ENCODE measurements at regions not wholly inside any gene's neighbourhood (a gene's known extent, or its start where the extent isn't known, plus 50 kb on each side); places are given as distances from the start of the nearest gene placed in this dataset.

DNA sequence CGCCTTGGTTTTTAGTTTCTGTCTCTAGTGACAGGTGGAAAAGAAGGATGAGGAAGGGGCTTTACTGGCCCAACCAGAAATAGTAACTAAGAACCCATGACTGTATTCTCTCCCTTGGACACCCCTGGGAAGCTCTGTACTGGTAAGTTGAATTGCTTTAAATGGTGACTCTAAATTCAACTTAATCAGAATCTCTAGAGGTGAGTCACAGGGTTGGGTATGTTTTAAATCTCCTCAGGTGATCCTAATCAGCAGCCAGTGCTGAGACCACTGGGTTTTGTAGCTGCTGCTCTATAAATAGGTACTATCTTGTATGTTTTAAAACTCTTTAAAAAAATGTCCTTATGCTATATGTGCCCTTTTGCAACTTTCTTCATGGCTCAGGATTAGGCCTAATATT is 314.0 kb upstream of the ECI2 start:
- H3K27ac ChIP-seq, result no peak overlapping the region
- TF ChIP-seq, protein P1, sequence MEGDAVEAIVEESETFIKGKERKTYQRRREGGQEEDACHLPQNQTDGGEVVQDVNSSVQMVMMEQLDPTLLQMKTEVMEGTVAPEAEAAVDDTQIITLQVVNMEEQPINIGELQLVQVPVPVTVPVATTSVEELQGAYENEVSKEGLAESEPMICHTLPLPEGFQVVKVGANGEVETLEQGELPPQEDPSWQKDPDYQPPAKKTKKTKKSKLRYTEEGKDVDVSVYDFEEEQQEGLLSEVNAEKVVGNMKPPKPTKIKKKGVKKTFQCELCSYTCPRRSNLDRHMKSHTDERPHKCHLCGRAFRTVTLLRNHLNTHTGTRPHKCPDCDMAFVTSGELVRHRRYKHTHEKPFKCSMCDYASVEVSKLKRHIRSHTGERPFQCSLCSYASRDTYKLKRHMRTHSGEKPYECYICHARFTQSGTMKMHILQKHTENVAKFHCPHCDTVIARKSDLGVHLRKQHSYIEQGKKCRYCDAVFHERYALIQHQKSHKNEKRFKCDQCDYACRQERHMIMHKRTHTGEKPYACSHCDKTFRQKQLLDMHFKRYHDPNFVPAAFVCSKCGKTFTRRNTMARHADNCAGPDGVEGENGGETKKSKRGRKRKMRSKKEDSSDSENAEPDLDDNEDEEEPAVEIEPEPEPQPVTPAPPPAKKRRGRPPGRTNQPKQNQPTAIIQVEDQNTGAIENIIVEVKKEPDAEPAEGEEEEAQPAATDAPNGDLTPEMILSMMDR (conservative IDR thresholded peaks at IDR 0.05), result no peak
- no peak for TF ChIP-seq ZFX (IDR thresholded peaks at IDR 0.05)

DNA sequence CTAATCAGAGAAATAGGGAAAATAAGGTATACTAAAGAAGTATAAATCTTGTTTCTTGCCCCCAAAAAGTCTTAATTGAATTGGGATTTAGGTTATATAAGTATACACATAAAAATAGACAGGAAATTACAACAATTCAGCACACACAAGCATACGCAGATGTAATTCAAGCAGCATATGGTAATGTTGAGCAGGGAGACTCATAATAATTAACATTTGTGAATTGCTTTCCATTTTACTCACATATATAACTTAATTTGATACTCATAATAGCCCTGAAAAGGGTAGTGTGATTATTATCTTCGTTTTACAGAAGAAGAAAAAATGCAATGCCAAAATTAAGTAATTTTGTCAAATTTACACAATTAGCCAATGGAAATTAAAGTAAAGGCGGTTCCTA is 313.5 kb upstream of the ECI2 start:
- H3K27ac ChIP-seq, result no peak overlapping the region
- TF ChIP-seq, protein P1 (conservative IDR thresholded peaks at IDR 0.05), result no peak
- TF ChIP-seq ZFX (IDR thresholded peaks at IDR 0.05), result no peak

DNA sequence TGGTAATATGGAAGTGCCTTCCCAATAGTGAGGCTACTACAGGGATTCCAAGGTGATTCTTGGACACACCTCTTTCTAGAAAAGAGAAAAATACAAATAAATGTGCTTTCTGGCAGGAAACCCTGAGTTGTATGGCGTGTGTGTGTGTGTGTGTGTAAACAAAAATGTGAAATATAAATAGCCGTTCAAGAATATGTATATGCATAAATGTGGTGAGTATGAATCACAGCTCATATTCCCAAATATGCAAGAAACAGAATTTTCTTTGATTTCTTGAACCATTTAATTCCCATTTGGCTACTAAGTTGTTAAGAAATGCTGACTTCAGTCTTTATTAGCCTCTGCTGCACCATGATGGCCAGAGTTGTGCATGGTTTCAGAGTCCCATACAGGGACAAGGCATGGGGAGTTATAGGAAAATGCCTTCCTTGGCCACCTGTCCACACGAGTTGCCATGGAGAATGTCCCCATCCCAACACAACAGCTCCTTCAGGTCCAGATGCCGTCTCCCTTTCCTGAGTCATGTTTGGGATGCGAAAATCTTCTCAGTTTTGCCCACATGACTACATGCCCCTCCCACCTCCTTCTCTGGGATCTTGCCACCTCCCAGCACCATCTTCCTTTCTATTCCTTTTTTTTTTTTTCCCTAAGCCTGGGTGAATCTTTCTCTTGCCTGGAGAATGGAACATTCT is 312.4 kb upstream of the ECI2 start:
- no peak overlapping the region for H3K27ac ChIP-seq
- TF ChIP-seq, protein P1 (conservative IDR thresholded peaks at IDR 0.05), result no peak
- TF ChIP-seq ZFX (IDR thresholded peaks at IDR 0.05), result no peak

DNA sequence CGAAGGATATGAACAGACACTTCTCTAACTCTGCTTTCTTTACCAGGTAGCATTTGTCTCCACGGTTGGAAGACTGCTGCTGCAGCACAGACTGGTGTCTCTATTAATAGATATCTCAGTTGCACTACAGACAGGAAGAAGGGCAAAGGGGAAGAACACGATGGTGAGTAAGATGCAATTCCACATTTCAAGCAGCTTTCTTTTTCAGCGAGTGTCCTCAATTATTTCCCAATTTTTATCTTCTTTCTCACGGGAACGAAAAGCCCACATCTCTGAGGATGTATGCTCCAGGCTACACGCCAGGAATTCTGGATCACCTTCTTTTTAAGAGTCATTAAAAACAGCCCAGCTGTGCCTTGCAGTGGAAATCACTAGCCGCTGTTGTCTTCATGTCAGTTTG is 311.6 kb upstream of the ECI2 start:
- no peak for TF ChIP-seq ZFX (IDR thresholded peaks at IDR 0.05)
- TF ChIP-seq, protein P1 (conservative IDR thresholded peaks at IDR 0.05), result no peak
- no peak overlapping the region for H3K27ac ChIP-seq

DNA sequence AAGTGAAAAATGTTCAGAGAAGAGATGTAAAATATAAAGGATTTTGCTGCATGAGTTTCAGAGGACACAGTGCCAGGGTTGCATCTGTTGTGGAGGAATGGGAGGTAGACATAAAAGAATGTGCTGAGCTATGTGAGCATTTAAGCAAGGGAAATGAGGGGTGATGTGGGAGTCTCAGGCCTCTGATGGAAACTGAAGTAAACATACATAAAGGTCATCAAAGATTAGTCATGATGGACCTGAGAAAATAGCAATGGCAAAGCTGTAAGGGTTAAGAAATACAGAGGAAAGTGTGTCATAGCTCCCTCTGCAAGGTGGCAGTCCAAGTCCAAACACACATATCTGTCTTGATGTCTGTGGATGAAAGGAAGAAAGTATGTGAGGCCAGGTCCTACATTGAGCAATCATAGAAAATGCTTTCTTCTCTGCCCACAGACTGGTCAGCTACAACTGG is 306.6 kb upstream of the ECI2 start:
- TF ChIP-seq ZFX (IDR thresholded peaks at IDR 0.05), result no peak
- TF ChIP-seq, protein P1 (conservative IDR thresholded peaks at IDR 0.05), result no peak
- no peak overlapping the region for H3K27ac ChIP-seq

DNA sequence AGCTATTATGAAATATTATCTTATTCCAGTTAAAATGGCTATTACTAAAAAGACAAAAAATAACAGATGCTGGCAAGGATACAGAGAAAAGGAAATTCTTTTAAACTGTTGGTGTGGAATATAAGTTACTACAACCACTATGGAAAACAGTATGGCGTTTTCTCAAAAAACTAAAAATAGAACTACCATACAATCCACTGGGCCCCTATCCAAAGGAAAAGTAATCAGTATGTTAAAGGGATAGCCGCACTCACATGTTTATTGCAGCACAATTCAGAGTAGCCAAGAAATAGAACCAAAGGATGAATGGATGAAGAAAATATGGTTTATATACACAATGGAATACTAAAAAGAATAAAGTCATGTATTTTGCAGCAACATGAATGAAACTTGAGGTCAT is 303.8 kb upstream of the ECI2 start:
- TF ChIP-seq ZFX (IDR thresholded peaks at IDR 0.05), result no peak
- TF ChIP-seq, protein P1 (conservative IDR thresholded peaks at IDR 0.05), result no peak
- no peak overlapping the region for H3K27ac ChIP-seq

DNA sequence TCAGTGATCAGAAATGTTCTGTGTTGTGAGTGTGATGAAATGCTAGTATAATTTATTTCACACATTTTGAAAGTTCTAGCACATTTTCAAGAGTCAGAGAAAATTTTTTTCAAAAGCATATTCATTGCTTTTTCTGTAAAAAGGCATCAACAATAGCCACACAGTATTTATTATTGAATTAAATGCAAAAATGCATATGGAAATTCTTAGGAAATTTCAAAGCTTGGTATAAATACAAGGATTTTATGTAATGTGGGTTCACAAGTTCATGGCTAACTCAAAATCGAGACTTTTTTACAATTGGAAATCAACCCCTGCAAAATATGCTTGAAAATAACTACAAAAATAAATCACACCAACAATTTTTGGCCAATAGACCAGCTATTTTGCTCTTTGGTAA is 302.0 kb upstream of the ECI2 start:
- TF ChIP-seq, protein P1 (conservative IDR thresholded peaks at IDR 0.05), result no peak
- TF ChIP-seq ZFX (IDR thresholded peaks at IDR 0.05), result no peak
- H3K27ac ChIP-seq, result no peak overlapping the region
